Small intestine (tissue), 7 donors: ENCODE measurements at regions not wholly inside any gene's neighbourhood (a gene's known extent, or its start where the extent isn't known, plus 50 kb on each side); places are given as distances from the start of the nearest gene placed in this dataset.

ENCODE experiments used
- DNase-seq, 2 donors: peaks; one replicate each; pipeline versions ENCODE4 v3.0.0 to v3.0.0-alpha.2; 2013
- FAIRE-seq: peaks from 2 replicates; lab custom pipeline; 2012; peaks lifted over from hg19 to GRCh38; lab: Jason Lieb, UNC
- H3K27ac ChIP-seq, 3 donors: one replicate each; pipeline ENCODE4 v1.5.1; 2013; ENCODE audit warnings: low read length in 2 of 3, mild to moderate bottlenecking in 2 of 3, control low read depth in 1 of 3, inconsistent platforms in 1 of 3, low read depth in 1 of 3, moderate library complexity in 1 of 3
- H3K27me3 ChIP-seq, 3 donors: one replicate each; pipeline ENCODE4 v1.6.1; 2013; ENCODE audit warnings: low read length in 3 of 3, inconsistent platforms in 1 of 3; ENCODE audit not compliant: control insufficient read depth in 3 of 3, insufficient read depth in 3 of 3
- H3K36me3 ChIP-seq, 3 donors: one replicate each; pipeline ENCODE4 v1.6.1; 2013; ENCODE audit warnings: low read length in 3 of 3, inconsistent platforms in 1 of 3, low read depth in 1 of 3, mild to moderate bottlenecking in 1 of 3, moderate library complexity in 1 of 3; ENCODE audit not compliant: control insufficient read depth in 3 of 3, insufficient read depth in 2 of 3
- H3K4me1 ChIP-seq, 3 donors: one replicate each; pipeline ENCODE4 v1.6.1; 2013; ENCODE audit warnings: low read length in 2 of 3, inconsistent platforms in 1 of 3, low read depth in 1 of 3, mild to moderate bottlenecking in 1 of 3, moderate library complexity in 1 of 3; ENCODE audit not compliant: control insufficient read depth in 3 of 3, insufficient read depth in 2 of 3
- H3K4me3 ChIP-seq, 3 donors: one replicate each; pipeline ENCODE4 v1.5.1; 2013; ENCODE audit warnings: low read length in 3 of 3, control low read depth in 1 of 3, inconsistent platforms in 1 of 3, low read depth in 1 of 3, mild to moderate bottlenecking in 1 of 3, moderate library complexity in 1 of 3
- H3K9me3 ChIP-seq, 2 donors: one replicate each; pipeline ENCODE4 v1.6.1; 2013; ENCODE audit warnings: low read depth in 1 of 2, low read length in 1 of 2; ENCODE audit not compliant: control insufficient read depth in 2 of 2, insufficient read depth in 1 of 2
- WGBS, 3 donors: extraction: QIAGEN DNeasy Blood & Tissue Kit; methylation state at CpG; one replicate each; pipeline ENCODE4 v1.1.7; 2013; 5-methylcytosine and 5-hydroxymethylcytosine counted together
- donor health status: healthy with polysubstance abuse.
- donor health status: control.
- donor health status: control.
- donor health status: Bipolar disorder and iron deficiency.
- donor health status: healthy.

GRCh38 chr3:82493858-82494257, 732.4 kb upstream of the GBE1 start:
- Histone ChIP-seq H3K4me1 (no peaks in the 10 kb centered on the region), H3K36me3 (no peaks in the 10 kb centered on the region), H3K27ac (no peak overlapping the region), H3K4me3 (no peak overlapping the region), H3K27me3 (no peaks in the 10 kb centered on the region), H3K9me3 (peaks cover 0 to 2% of the 10 kb centered on the region in 2 donors)
- no peak for FAIRE-seq
- no peak for DNase-seq
- WGBS, 3 donors: 86 to 91% (median 87%) methylated on average over 2 of the region's 2 CpGs

- Histone ChIP-seq H3K27me3 (no peaks in the 10 kb centered on the region), H3K9me3 (peaks cover 0 to 7% of the 10 kb centered on the region in 2 donors), H3K27ac (no peak overlapping the region), H3K36me3 (no peaks in the 10 kb centered on the region), H3K4me3 (no peak overlapping the region), H3K4me1 (no peaks in the 10 kb centered on the region)
- FAIRE-seq: no peak
- no peak for DNase-seq
- 87 to 95% (median 94%) methylated on average over 1 of the region's 1 CpG for WGBS, 3 donors
Measured at GRCh38 chr3:82475306-82475705, 713.9 kb upstream of the GBE1 start.

GRCh38 chr3:82474711-82475110, 713.3 kb upstream of the GBE1 start:
- no peaks in the 10 kb centered on the region for H3K4me1 ChIP-seq
- DNase-seq: no peak
- H3K36me3 ChIP-seq: no peaks in the 10 kb centered on the region
- H3K4me3 ChIP-seq: no peak overlapping the region
- no peaks in the 10 kb centered on the region for H3K27me3 ChIP-seq
- no peak for FAIRE-seq
- peaks cover 0 to 7% of the 10 kb centered on the region in 2 donors for H3K9me3 ChIP-seq
- no peak overlapping the region for H3K27ac ChIP-seq

GRCh38 chr3:82473864-82474541, 712.6 kb upstream of the GBE1 start:
- Histone ChIP-seq H3K4me3 (no peak overlapping the region), H3K4me1 (no peaks in the 10 kb centered on the region), H3K27ac (no peak overlapping the region), H3K9me3 (peaks cover 0 to 7% of the 10 kb centered on the region in 2 donors), H3K27me3 (no peaks in the 10 kb centered on the region), H3K36me3 (no peaks in the 10 kb centered on the region)
- no peak for FAIRE-seq
- no peak for DNase-seq

- Histone ChIP-seq H3K36me3 (no peaks in the 10 kb centered on the region), H3K4me3 (no peak overlapping the region), H3K27ac (no peak overlapping the region), H3K4me1 (no peaks in the 10 kb centered on the region), H3K27me3 (no peaks in the 10 kb centered on the region), H3K9me3 (no peaks in the 10 kb centered on the region)
- no peak for DNase-seq
- 86 to 94% (median 94%) methylated on average over 1 of the region's 1 CpG for WGBS, 3 donors
- FAIRE-seq: no peak
Measured at GRCh38 chr3:82467051-82467450, 705.6 kb upstream of the GBE1 start.

- DNase-seq (no peak), FAIRE-seq (no peak)
- peaks cover 0 to 6% of the 10 kb centered on the region in 2 donors for H3K9me3 ChIP-seq
- H3K36me3 ChIP-seq: no peaks in the 10 kb centered on the region
- H3K27ac ChIP-seq: no peak overlapping the region
- 29 to 59% (median 35%) methylated on average over 6 of the region's 6 CpGs for WGBS, 3 donors
- no peak overlapping the region for H3K4me3 ChIP-seq
- H3K4me1 ChIP-seq: no peaks in the 10 kb centered on the region
- no peaks in the 10 kb centered on the region for H3K27me3 ChIP-seq
Measured at GRCh38 chr3:82462977-82463376, 701.5 kb upstream of the GBE1 start.

- Histone ChIP-seq H3K4me3 (no peak overlapping the region), H3K27me3 (no peaks in the 10 kb centered on the region), H3K9me3 (peaks cover 0 to 6% of the 10 kb centered on the region in 2 donors), H3K27ac (no peak overlapping the region), H3K4me1 (no peaks in the 10 kb centered on the region), H3K36me3 (no peaks in the 10 kb centered on the region)
- FAIRE-seq (no peak), DNase-seq (no peak)
- WGBS, 3 donors: 62 to 67% (median 66%) methylated on average over 10 of the region's 10 CpGs
Measured at GRCh38 chr3:82461049-82461889, 699.8 kb upstream of the GBE1 start.

- DNase-seq (no peak), FAIRE-seq (no peak)
- Histone ChIP-seq H3K36me3 (no peaks in the 10 kb centered on the region), H3K4me3 (no peak overlapping the region), H3K9me3 (peaks cover 2 to 18% of the 10 kb centered on the region in 2 donors), H3K27me3 (no peaks in the 10 kb centered on the region), H3K27ac (no peak overlapping the region), H3K4me1 (no peaks in the 10 kb centered on the region)
- 28 to 55% (median 40%) methylated on average over 2 of the region's 2 CpGs for WGBS, 3 donors
Measured at GRCh38 chr3:82448320-82448719, 686.9 kb upstream of the GBE1 start.
